ENCODE measurements at regions not wholly inside any gene's neighbourhood (a gene's known extent, or its start where the extent isn't known, plus 50 kb on each side); places are given as distances from the start of the nearest gene placed in this dataset.

GRCh38 chr15:100763835-100764750, 115.5 kb upstream of the ALDH1A3 start:
- Histone ChIP-seq H2BK12ac (ENCODE audit: low read length in 2 of 2) (peak overlapping the region; percentile 31 to 75), H3K14ac (ENCODE audit: low read length in 2 of 2) (peak overlapping the region in 1 of 2 experiments; percentile 18), H4K8ac (ENCODE audit: low read length) (peak overlapping the region; percentile 72), H3K4me1 (ENCODE audit: control insufficient read depth, insufficient read depth, low read depth, low read length) (peaks cover 7% of the 10 kb centered on the region), H2BK15ac (ENCODE audit: low read depth, poor library complexity, severe bottlenecking) (peak overlapping the region; percentile 62), H3K4ac (ENCODE audit: low read depth in 1 of 2, low read length in 2 of 2) (peak overlapping the region in 1 of 2 experiments; percentile 29), H2AFZ (ENCODE audit: low read depth, low read length) (no peak overlapping the region), H2BK5ac (ENCODE audit: low read depth, low read length, poor library complexity, severe bottlenecking) (no peak overlapping the region), H3K18ac (ENCODE audit: low read depth in 1 of 2, low read length in 2 of 2) (peak overlapping the region; percentile 57 to 74), H3K36me3 (ENCODE audit: control insufficient read depth in 1 of 2, insufficient read depth in 2 of 2, low read depth in 1 of 2, low read length in 2 of 2) (no peaks in the 10 kb centered on the region), H4K91ac (ENCODE audit: low read length) (peak overlapping the region; percentile 75), H3K4me2 (ENCODE audit: low read length, poor library complexity, severe bottlenecking) (no peak overlapping the region), H3K9me3 (ENCODE audit: control insufficient read depth, low read length) (no peaks in the 10 kb centered on the region), H3K27me3 (ENCODE audit: control insufficient read depth in 1 of 2, insufficient read depth in 1 of 2, low read length in 2 of 2) (peaks cover 0 to 17% of the 10 kb centered on the region in 2 experiments), H3K79me1 (replicated peaks; ENCODE audit: low read length, poor library complexity, severe bottlenecking) (no peaks in the 10 kb centered on the region), H3K9ac (ENCODE audit: low read length) (peak overlapping the region; percentile 40), H3K4me3 (ENCODE audit: insufficient read depth in 1 of 2, low read depth in 1 of 2, low read length in 2 of 2) (no peak overlapping the region), H3K23ac (ENCODE audit: low read length in 2 of 2) (no peak overlapping the region), H2BK120ac (ENCODE audit: low read depth, low read length) (peak overlapping the region; percentile 2), H3K27ac (ENCODE audit: low read length, poor library complexity, severe bottlenecking) (no peak overlapping the region), H2AK5ac (ENCODE audit: low read length, severe bottlenecking) (no peak overlapping the region)
- DNase-seq, result no peak
- 86% methylated on average over 18 of the region's 20 CpGs for WGBS

GRCh38 chr15:100764778-100765466, 114.7 kb upstream of the ALDH1A3 start:
- no peak overlapping the region for H2BK120ac ChIP-seq (ENCODE audit: low read depth, low read length)
- H3K27ac ChIP-seq (ENCODE audit: low read length, poor library complexity, severe bottlenecking), result no peak overlapping the region
- no peak overlapping the region for H2BK5ac ChIP-seq (ENCODE audit: low read depth, low read length, poor library complexity, severe bottlenecking)
- no peaks in the 10 kb centered on the region for H3K9me3 ChIP-seq (ENCODE audit: control insufficient read depth, low read length)
- no peak overlapping the region for H4K91ac ChIP-seq (ENCODE audit: low read length)
- no peak overlapping the region for H3K23ac ChIP-seq (ENCODE audit: low read length in 2 of 2)
- H3K4ac ChIP-seq (ENCODE audit: low read depth in 1 of 2, low read length in 2 of 2), result peak overlapping the region; percentile 21 to 57
- no peak overlapping the region for H3K4me2 ChIP-seq (ENCODE audit: low read length, poor library complexity, severe bottlenecking)
- peak; percentile 21 for DNase-seq
- H3K9ac ChIP-seq (ENCODE audit: low read length), result peak overlapping the region; percentile 39
- H3K14ac ChIP-seq (ENCODE audit: low read length in 2 of 2), result peak overlapping the region in 1 of 2 experiments; percentile 11
- no peak overlapping the region for H2BK15ac ChIP-seq (ENCODE audit: low read depth, poor library complexity, severe bottlenecking)
- peak overlapping the region; percentile 73 for H4K8ac ChIP-seq (ENCODE audit: low read length)
- H3K27me3 ChIP-seq (ENCODE audit: control insufficient read depth in 1 of 2, insufficient read depth in 1 of 2, low read length in 2 of 2), result peaks cover 0 to 13% of the 10 kb centered on the region in 2 experiments
- H3K18ac ChIP-seq (ENCODE audit: low read depth in 1 of 2, low read length in 2 of 2), result peak overlapping the region; percentile 31 to 55
- no peak overlapping the region for H2AK5ac ChIP-seq (ENCODE audit: low read length, severe bottlenecking)
- H3K36me3 ChIP-seq (ENCODE audit: control insufficient read depth in 1 of 2, insufficient read depth in 2 of 2, low read depth in 1 of 2, low read length in 2 of 2), result no peaks in the 10 kb centered on the region
- H3K4me1 ChIP-seq (ENCODE audit: control insufficient read depth, insufficient read depth, low read depth, low read length), result peaks cover 7% of the 10 kb centered on the region
- peak overlapping the region in 1 of 2 experiments; percentile 86 for H2BK12ac ChIP-seq (ENCODE audit: low read length in 2 of 2)
- no peak overlapping the region for H2AFZ ChIP-seq (ENCODE audit: low read depth, low read length)
- 79% methylated on average over 9 of the region's 9 CpGs for WGBS
- H3K79me1 ChIP-seq (replicated peaks; ENCODE audit: low read length, poor library complexity, severe bottlenecking), result no peaks in the 10 kb centered on the region
- no peak overlapping the region for H3K4me3 ChIP-seq (ENCODE audit: insufficient read depth in 1 of 2, low read depth in 1 of 2, low read length in 2 of 2)

- no peak overlapping the region for H2AK5ac ChIP-seq (ENCODE audit: low read length, severe bottlenecking)
- H2BK5ac ChIP-seq (ENCODE audit: low read depth, low read length, poor library complexity, severe bottlenecking), result no peak overlapping the region
- peak overlapping the region in 1 of 2 experiments; percentile 67 for H2BK12ac ChIP-seq (ENCODE audit: low read length in 2 of 2)
- H3K9ac ChIP-seq (ENCODE audit: low read length), result no peak overlapping the region
- no peak overlapping the region for H3K4me3 ChIP-seq (ENCODE audit: insufficient read depth in 1 of 2, low read depth in 1 of 2, low read length in 2 of 2)
- H3K27me3 ChIP-seq (ENCODE audit: control insufficient read depth in 1 of 2, insufficient read depth in 1 of 2, low read length in 2 of 2), result peaks cover 0 to 8% of the 10 kb centered on the region in 2 experiments
- no peak overlapping the region for H3K23ac ChIP-seq (ENCODE audit: low read length in 2 of 2)
- H3K79me1 ChIP-seq (replicated peaks; ENCODE audit: low read length, poor library complexity, severe bottlenecking), result no peaks in the 10 kb centered on the region
- H3K9me3 ChIP-seq (ENCODE audit: control insufficient read depth, low read length), result no peaks in the 10 kb centered on the region
- H3K4me2 ChIP-seq (ENCODE audit: low read length, poor library complexity, severe bottlenecking), result no peak overlapping the region
- H3K14ac ChIP-seq (ENCODE audit: low read length in 2 of 2), result peak overlapping the region in 1 of 2 experiments; percentile 76
- H3K4ac ChIP-seq (ENCODE audit: low read depth in 1 of 2, low read length in 2 of 2), result no peak overlapping the region
- H2BK15ac ChIP-seq (ENCODE audit: low read depth, poor library complexity, severe bottlenecking), result no peak overlapping the region
- H4K8ac ChIP-seq (ENCODE audit: low read length), result peak overlapping the region; percentile 6
- H3K36me3 ChIP-seq (ENCODE audit: control insufficient read depth in 1 of 2, insufficient read depth in 2 of 2, low read depth in 1 of 2, low read length in 2 of 2), result no peaks in the 10 kb centered on the region
- no peak overlapping the region for H3K27ac ChIP-seq (ENCODE audit: low read length, poor library complexity, severe bottlenecking)
- no peak for DNase-seq
- H3K18ac ChIP-seq (ENCODE audit: low read depth in 1 of 2, low read length in 2 of 2), result peak overlapping the region; percentile 28 to 55
- H3K4me1 ChIP-seq (ENCODE audit: control insufficient read depth, insufficient read depth, low read depth, low read length), result peaks cover 7% of the 10 kb centered on the region
- H4K91ac ChIP-seq (ENCODE audit: low read length), result peak overlapping the region; percentile 85
- H2AFZ ChIP-seq (ENCODE audit: low read depth, low read length), result no peak overlapping the region
- WGBS, result 87% methylated on average over 24 of the region's 24 CpGs
- no peak overlapping the region for H2BK120ac ChIP-seq (ENCODE audit: low read depth, low read length)
Measured at GRCh38 chr15:100765467-100766241, 114.0 kb upstream of the ALDH1A3 start.

All from mesenchymal stem cell (in vitro differentiated cells and primary cell).